ENCODE measurements at regions not wholly inside any gene's neighbourhood (a gene's known extent, or its start where the extent isn't known, plus 50 kb on each side); places are given as distances from the start of the nearest gene placed in this dataset.

- no peak overlapping the region for H3K4me2 ChIP-seq (ENCODE audit: unreplicated experiment)
- no peak overlapping the region for H3K4me3 ChIP-seq
- peak; percentile 29 for DNase-seq
- no peaks in the 10 kb centered on the region for H3F3A ChIP-seq (ENCODE audit: insufficient read depth)
- in situ Hi-C loops (cut with MboI), result no loop called here
- H3K27ac ChIP-seq, result no peak overlapping the region
- 53 to 69% methylated on average over 4 of the region's 4 CpGs for WGBS, 2 experiments (ENCODE audit: low coverage in 1 of 2, low lambda C conversion rate in 2 of 2, missing lambda C conversion rate in 2 of 2)
- no peaks in the 10 kb centered on the region for H3K4me1 ChIP-seq (ENCODE audit: insufficient read depth)
- no peaks in the 10 kb centered on the region for H4K20me1 ChIP-seq (ENCODE audit: insufficient read depth)
- no peaks in the 10 kb centered on the region for H3K79me2 ChIP-seq (ENCODE audit: insufficient read depth)
- H3K9ac ChIP-seq, result no peak overlapping the region
- no peaks in the 10 kb centered on the region for H3K9me2 ChIP-seq (ENCODE audit: insufficient read depth)
- H3K27me3 ChIP-seq (replicated peaks; ENCODE audit: insufficient read depth), result no peaks in the 10 kb centered on the region
- H3K9me3 ChIP-seq (ENCODE audit: low read depth), result no peaks in the 10 kb centered on the region
- H2AFZ ChIP-seq, result no peak overlapping the region
- TF ChIP-seq EZH2phosphoT487 (IDR thresholded peaks at IDR 0.05; ENCODE audit: insufficient read depth, low read depth) (no peak), EZH2 (IDR thresholded peaks at IDR 0.05; ENCODE audit: insufficient read depth, poor library complexity, severe bottlenecking) (no peak)
- H3K36me3 ChIP-seq (ENCODE audit: low read depth), result no peaks in the 10 kb centered on the region
These were observed 284.0 kb upstream of the TLE4 start for GRCh38 chr9:79287708-79288290.

- 33 to 34% methylated on average over 3 of the region's 3 CpGs for WGBS, 2 experiments (ENCODE audit: low coverage in 1 of 2, low lambda C conversion rate in 2 of 2, missing lambda C conversion rate in 2 of 2)
- no peaks in the 10 kb centered on the region for H3K36me3 ChIP-seq (ENCODE audit: low read depth)
- H3K4me2 ChIP-seq (ENCODE audit: unreplicated experiment), result no peak overlapping the region
- H3K4me3 ChIP-seq, result no peak overlapping the region
- no peaks in the 10 kb centered on the region for H3F3A ChIP-seq (ENCODE audit: insufficient read depth)
- no peaks in the 10 kb centered on the region for H3K79me2 ChIP-seq (ENCODE audit: insufficient read depth)
- no peaks in the 10 kb centered on the region for H4K20me1 ChIP-seq (ENCODE audit: insufficient read depth)
- no peak overlapping the region for H3K9ac ChIP-seq
- no peaks in the 10 kb centered on the region for H3K9me2 ChIP-seq (ENCODE audit: insufficient read depth)
- in situ Hi-C loops (cut with MboI), result no loop called here
- TF ChIP-seq EZH2 (IDR thresholded peaks at IDR 0.05; ENCODE audit: insufficient read depth, poor library complexity, severe bottlenecking) (no peak), EZH2phosphoT487 (IDR thresholded peaks at IDR 0.05; ENCODE audit: insufficient read depth, low read depth) (no peak)
- H3K9me3 ChIP-seq (ENCODE audit: low read depth), result no peaks in the 10 kb centered on the region
- H3K4me1 ChIP-seq (ENCODE audit: insufficient read depth), result no peaks in the 10 kb centered on the region
- no peak overlapping the region for H3K27ac ChIP-seq
- H3K27me3 ChIP-seq (replicated peaks; ENCODE audit: insufficient read depth), result peaks cover 9% of the 10 kb centered on the region; the same call in 1 of the 2 replicates
- DNase-seq, result peak; percentile 23
- H2AFZ ChIP-seq, result no peak overlapping the region
These were observed 281.9 kb upstream of the TLE4 start for GRCh38 chr9:79289856-79290255.

- Histone ChIP-seq H3K4me1 (ENCODE audit: insufficient read depth) (no peaks in the 10 kb centered on the region), H3K4me3 (no peak overlapping the region), H3F3A (ENCODE audit: insufficient read depth) (no peaks in the 10 kb centered on the region), H2AFZ (no peak overlapping the region), H4K20me1 (ENCODE audit: insufficient read depth) (no peaks in the 10 kb centered on the region), H3K9ac (no peak overlapping the region), H3K9me3 (ENCODE audit: low read depth) (no peaks in the 10 kb centered on the region), H3K36me3 (ENCODE audit: low read depth) (no peaks in the 10 kb centered on the region), H3K4me2 (ENCODE audit: unreplicated experiment) (no peak overlapping the region), H3K79me2 (ENCODE audit: insufficient read depth) (no peaks in the 10 kb centered on the region), H3K27me3 (replicated peaks; ENCODE audit: insufficient read depth) (peaks cover 12% of the 10 kb centered on the region; the same call in 1 of the 2 replicates), H3K9me2 (ENCODE audit: insufficient read depth) (no peaks in the 10 kb centered on the region), H3K27ac (no peak overlapping the region)
- 28 to 50% methylated on average over 1 of the region's 1 CpG for WGBS, 2 experiments (ENCODE audit: low coverage in 1 of 2, low lambda C conversion rate in 2 of 2, missing lambda C conversion rate in 2 of 2)
- in situ Hi-C loops (cut with MboI), result no loop called here
- TF ChIP-seq EZH2 (IDR thresholded peaks at IDR 0.05; ENCODE audit: insufficient read depth, poor library complexity, severe bottlenecking) (no peak), EZH2phosphoT487 (IDR thresholded peaks at IDR 0.05; ENCODE audit: insufficient read depth, low read depth) (no peak)
- DNase-seq, result no peak
These were observed 279.0 kb upstream of the TLE4 start for GRCh38 chr9:79292731-79293280.

GRCh38 chr9:79300068-79300467 is 271.7 kb upstream of the TLE4 start:
- Histone ChIP-seq H3K4me2 (ENCODE audit: unreplicated experiment) (no peak overlapping the region), H3K9me3 (ENCODE audit: low read depth) (no peaks in the 10 kb centered on the region), H3K79me2 (ENCODE audit: insufficient read depth) (no peaks in the 10 kb centered on the region), H3K36me3 (ENCODE audit: low read depth) (no peaks in the 10 kb centered on the region), H3K4me1 (ENCODE audit: insufficient read depth) (no peaks in the 10 kb centered on the region), H3F3A (ENCODE audit: insufficient read depth) (no peaks in the 10 kb centered on the region), H3K4me3 (no peak overlapping the region), H3K27ac (no peak overlapping the region), H3K9ac (no peak overlapping the region), H3K27me3 (replicated peaks; ENCODE audit: insufficient read depth) (peaks cover 26% of the 10 kb centered on the region), H4K20me1 (ENCODE audit: insufficient read depth) (no peaks in the 10 kb centered on the region), H3K9me2 (ENCODE audit: insufficient read depth) (no peaks in the 10 kb centered on the region), H2AFZ (no peak overlapping the region)
- in situ Hi-C loops (cut with MboI), result no loop called here
- 18 to 29% methylated on average over 6 of the region's 6 CpGs for WGBS, 2 experiments (ENCODE audit: low coverage in 1 of 2, low lambda C conversion rate in 2 of 2, missing lambda C conversion rate in 2 of 2)
- DNase-seq, result no peak
- TF ChIP-seq EZH2phosphoT487 (IDR thresholded peaks at IDR 0.05; ENCODE audit: insufficient read depth, low read depth) (no peak), EZH2 (IDR thresholded peaks at IDR 0.05; ENCODE audit: insufficient read depth, poor library complexity, severe bottlenecking) (no peak)

Data from GM23248 (cell line).